Stomach (tissue), 8 donors: ENCODE measurements at regions not wholly inside any gene's neighbourhood (a gene's known extent, or its start where the extent isn't known, plus 50 kb on each side); places are given as distances from the start of the nearest gene placed in this dataset.

Experiments used
- DNase-seq, 2 donors: peaks; one replicate each; pipeline versions ENCODE4 v3.0.0 to v3.0.0-alpha.2; 2013 to 2019
- H3K27ac ChIP-seq, 5 donors: fragments of 200-600 bp in 4 of 5; sonication (generic) in 4 of 5; one replicate each; pipeline ENCODE4 v1.5.1; 2013 to 2019; ENCODE audit warnings: mild to moderate bottlenecking in 1 of 5, moderate library complexity in 1 of 5
- H3K27me3 ChIP-seq, 3 donors: fragments of 200-600 bp; sonication (generic); one replicate each; pipeline ENCODE4 v1.5.1; 2017 to 2019; ENCODE audit warnings: mixed run types in 1 of 3
- H3K36me3 ChIP-seq, 4 donors: fragments of 200-600 bp; sonication (generic); 1 replicate in 3 of 4; 2 replicates in 1 of 4; pipeline ENCODE4 v1.5.1; 2016 to 2019
- H3K4me1 ChIP-seq, 4 donors: fragments of 200-600 bp; sonication (generic); one replicate each; pipeline ENCODE4 v1.5.1; 2016 to 2019
- H3K4me3 ChIP-seq, 4 donors: fragments of 200-600 bp; sonication (generic) in 3 of 4; one replicate each; pipeline ENCODE4 v1.5.1; 2016 to 2019; ENCODE audit warnings: mild to moderate bottlenecking in 1 of 4
- H3K9me3 ChIP-seq, 4 donors: fragments of 200-600 bp; sonication (generic); one replicate each; pipeline ENCODE4 v1.5.1; 2016 to 2019
- EP300 ChIP-seq: sonication (generic); formaldehyde crosslinking; IDR thresholded peaks from one replicate; pipeline ENCODE4 v1.6.1; 2017; ENCODE audit warnings: antibody characterized with exemption
- POLR2A ChIP-seq, 4 donors: fragments of 450-650 bp; IDR thresholded peaks; one replicate each; pipeline ENCODE4 v1.6.1; 2016; ENCODE audit warnings: antibody characterized with exemption in 4 of 4, control low read depth in 2 of 4, mild to moderate bottlenecking in 1 of 4, moderate library complexity in 1 of 4
- POLR2AphosphoS5 ChIP-seq, 3 donors: sonication (generic); formaldehyde crosslinking; IDR thresholded peaks; one replicate each; pipeline ENCODE4 v1.6.1; 2016; ENCODE audit warnings: antibody characterized with exemption in 3 of 3
- WGBS, 5 donors: extraction: QIAGEN DNeasy Blood & Tissue Kit in 3 of 5; methylation state at CpG; one replicate each; pipeline versions ENCODE4 v1.1.5 to v1.1.7; 2013 to 2018; 5-methylcytosine and 5-hydroxymethylcytosine counted together
- intact Hi-C: fragments of 100-400 bp; cut with DNase I; formaldehyde crosslinking; loops from one replicate; pipeline ENCODE4 v1.15.1; 2023; ENCODE audit warnings: low total_unique reads
- TF ChIP-seq, protein P1 (sequence below), 7 experiments: fragments of 450-650 bp in 4 of 7; fragments of 200-600 bp in 3 of 7; sonication (generic) in 3 of 7; IDR thresholded peaks; one replicate each; pipeline ENCODE4 v1.5.1; 2016 to 2019; ENCODE audit warnings: antibody characterized with exemption in 7 of 7, control low read depth in 2 of 7, mild to moderate bottlenecking in 1 of 7
- donor health status: healthy with polysubstance abuse.
- donor health status: Bipolar disorder and iron deficiency.
- donor health status: healthy.

DNA sequence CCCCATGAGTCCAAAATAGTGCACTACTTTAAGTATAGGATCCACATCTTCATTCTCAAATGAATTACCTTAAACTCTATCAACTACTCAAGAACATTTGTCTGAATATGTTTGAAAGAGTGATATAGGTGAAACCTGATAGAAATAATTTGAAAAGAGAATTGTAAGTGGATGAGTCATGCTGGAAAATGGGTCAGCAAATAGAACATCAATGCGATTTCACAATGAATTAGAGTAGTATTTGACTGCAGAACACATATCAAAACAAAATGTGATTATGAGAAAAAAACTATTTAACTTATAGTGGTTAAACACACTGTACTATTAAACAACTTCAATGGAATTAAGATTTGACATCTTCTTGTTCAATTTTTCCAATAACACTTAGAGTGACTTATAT is 300.6 kb upstream of the KLHL1 start:
- H3K9me3 ChIP-seq = no peaks in the 10 kb centered on the region
- H3K4me3 ChIP-seq = no peak overlapping the region
- TF ChIP-seq, protein P1, sequence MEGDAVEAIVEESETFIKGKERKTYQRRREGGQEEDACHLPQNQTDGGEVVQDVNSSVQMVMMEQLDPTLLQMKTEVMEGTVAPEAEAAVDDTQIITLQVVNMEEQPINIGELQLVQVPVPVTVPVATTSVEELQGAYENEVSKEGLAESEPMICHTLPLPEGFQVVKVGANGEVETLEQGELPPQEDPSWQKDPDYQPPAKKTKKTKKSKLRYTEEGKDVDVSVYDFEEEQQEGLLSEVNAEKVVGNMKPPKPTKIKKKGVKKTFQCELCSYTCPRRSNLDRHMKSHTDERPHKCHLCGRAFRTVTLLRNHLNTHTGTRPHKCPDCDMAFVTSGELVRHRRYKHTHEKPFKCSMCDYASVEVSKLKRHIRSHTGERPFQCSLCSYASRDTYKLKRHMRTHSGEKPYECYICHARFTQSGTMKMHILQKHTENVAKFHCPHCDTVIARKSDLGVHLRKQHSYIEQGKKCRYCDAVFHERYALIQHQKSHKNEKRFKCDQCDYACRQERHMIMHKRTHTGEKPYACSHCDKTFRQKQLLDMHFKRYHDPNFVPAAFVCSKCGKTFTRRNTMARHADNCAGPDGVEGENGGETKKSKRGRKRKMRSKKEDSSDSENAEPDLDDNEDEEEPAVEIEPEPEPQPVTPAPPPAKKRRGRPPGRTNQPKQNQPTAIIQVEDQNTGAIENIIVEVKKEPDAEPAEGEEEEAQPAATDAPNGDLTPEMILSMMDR (IDR thresholded peaks at IDR 0.05) = no peak
- 55 to 70% (median 63%) methylated on average over 1 of the region's 1 CpG for WGBS, 5 donors
- DNase-seq = no peak
- no peaks in the 10 kb centered on the region for H3K36me3 ChIP-seq
- intact Hi-C loops = no loop called here
- no peaks in the 10 kb centered on the region for H3K4me1 ChIP-seq
- no peaks in the 10 kb centered on the region for H3K27me3 ChIP-seq
- no peak overlapping the region for H3K27ac ChIP-seq

DNA sequence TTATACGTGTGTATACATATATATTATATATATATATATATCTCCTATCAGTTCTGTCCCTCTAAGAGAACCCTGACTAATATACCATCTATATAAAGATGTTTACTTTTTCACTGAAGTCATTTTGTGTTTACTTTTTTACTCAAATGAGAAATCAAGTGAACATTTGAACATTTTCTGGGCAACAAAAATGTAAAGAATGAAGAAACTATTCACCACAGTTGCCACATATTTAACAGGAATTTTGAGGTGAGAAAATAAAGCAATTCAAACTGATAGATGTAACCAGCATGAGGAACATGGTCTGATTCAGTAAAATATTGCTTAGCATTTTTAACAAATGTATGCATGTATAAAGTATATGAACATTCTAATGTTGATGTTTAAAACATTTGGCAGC is 299.2 kb upstream of the KLHL1 start:
- intact Hi-C loops = no loop called here
- no peak for DNase-seq
- no peaks in the 10 kb centered on the region for H3K4me1 ChIP-seq
- no peaks in the 10 kb centered on the region for H3K9me3 ChIP-seq
- H3K27me3 ChIP-seq = no peaks in the 10 kb centered on the region
- TF ChIP-seq EP300 (no peak), POLR2AphosphoS5 (IDR thresholded peaks at IDR 0.05) (no peak), POLR2A (IDR thresholded peaks at IDR 0.05) (no peak)
- TF ChIP-seq, protein P1 (IDR thresholded peaks at IDR 0.05) = no peak
- no peaks in the 10 kb centered on the region for H3K36me3 ChIP-seq
- WGBS, 5 donors = 74 to 81% (median 79%) methylated on average over 1 of the region's 1 CpG
- no peak overlapping the region for H3K4me3 ChIP-seq
- H3K27ac ChIP-seq = no peak overlapping the region

DNA sequence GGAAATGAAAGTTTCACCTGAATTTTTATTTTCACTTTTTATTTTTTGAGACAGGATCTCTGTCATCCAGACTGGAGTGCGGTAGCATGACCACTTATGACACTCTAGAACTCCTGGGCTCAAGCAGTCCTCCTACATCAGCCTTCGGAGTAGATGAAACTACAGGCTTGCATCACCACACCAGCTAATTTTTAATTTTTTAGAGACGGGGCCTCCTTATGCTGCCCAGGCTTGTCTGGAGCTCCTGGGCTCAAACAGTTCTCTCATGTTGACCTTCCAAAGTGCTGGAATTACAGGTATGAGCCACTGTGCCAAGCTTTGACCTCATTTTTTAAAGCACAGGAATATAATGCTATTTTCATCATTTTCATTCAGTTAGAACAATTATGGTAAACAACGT is 297.0 kb upstream of the KLHL1 start:
- DNase-seq = no peak
- Histone ChIP-seq H3K9me3 (no peaks in the 10 kb centered on the region), H3K36me3 (no peaks in the 10 kb centered on the region), H3K4me3 (no peak overlapping the region), H3K27me3 (no peaks in the 10 kb centered on the region), H3K4me1 (no peaks in the 10 kb centered on the region), H3K27ac (no peak overlapping the region)
- intact Hi-C loops = no loop called here
- TF ChIP-seq POLR2A (IDR thresholded peaks at IDR 0.05) = no peak
- no peak for TF ChIP-seq EP300
- TF ChIP-seq, protein P1 (IDR thresholded peaks at IDR 0.05) = no peak
- no peak for TF ChIP-seq POLR2AphosphoS5 (IDR thresholded peaks at IDR 0.05)
- WGBS, 5 donors = 56 to 89% (median 83%) methylated on average over 4 of the region's 4 CpGs

DNA sequence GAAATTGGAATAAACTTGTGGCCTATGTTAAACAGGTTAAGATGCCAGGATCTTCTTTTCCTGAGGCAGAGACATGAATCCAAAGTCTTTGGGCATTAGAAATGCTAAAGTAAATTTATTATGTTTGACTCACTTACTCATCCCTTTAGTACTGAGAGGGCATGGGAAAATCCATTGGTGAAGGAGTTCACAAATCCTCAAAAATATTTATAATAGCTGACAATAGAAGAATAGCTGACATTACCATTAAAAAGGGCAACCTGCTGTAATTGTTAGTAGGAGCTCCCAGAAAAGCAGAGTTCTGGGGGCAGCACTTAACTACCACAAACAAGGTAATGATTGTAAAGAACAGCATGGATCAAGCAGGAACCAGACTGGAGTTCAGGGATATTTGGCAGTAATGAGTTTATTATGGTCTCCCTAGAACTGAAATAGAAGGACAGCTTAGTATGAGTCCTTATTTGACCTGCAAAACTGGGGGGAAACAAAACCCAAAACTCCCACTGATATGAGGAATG is 285.8 kb upstream of the KLHL1 start:
- Histone ChIP-seq H3K4me3 (no peak overlapping the region), H3K36me3 (no peaks in the 10 kb centered on the region), H3K9me3 (peaks cover 0 to 5% (median 0%) of the 10 kb centered on the region in 4 donors), H3K27ac (no peak overlapping the region), H3K27me3 (no peaks in the 10 kb centered on the region), H3K4me1 (peaks cover 0 to 11% (median 2%) of the 10 kb centered on the region in 4 donors)
- DNase-seq = no peak
- TF ChIP-seq, protein P1 (IDR thresholded peaks at IDR 0.05) = no peak
- TF ChIP-seq POLR2AphosphoS5 (IDR thresholded peaks at IDR 0.05) (no peak), POLR2A (IDR thresholded peaks at IDR 0.05) (no peak), EP300 (no peak)
- intact Hi-C loops = no loop called here
